KMS-11 (cell line): ENCODE measurements at regions not wholly inside any gene's neighbourhood (a gene's known extent, or its start where the extent isn't known, plus 50 kb on each side); places are given as distances from the start of the nearest gene placed in this dataset.
"Not testable (repeated sequence)": the region's sequence is repeated elsewhere in the genome, so short reads cannot be mapped to it uniquely, and the experiment has no call there.

Experiments used
- H2AFZ ChIP-seq: fragments of 200-600 bp; sonication (generic); 2 replicates; pipeline ENCODE4 v1.6.1; 2016; ENCODE audit warnings: antibody characterized with exemption, mixed run types, low read depth
- H3K27ac ChIP-seq: fragments of 200-600 bp; sonication (generic); 2 replicates; pipeline ENCODE4 v1.6.1; 2016; ENCODE audit warnings: mild to moderate bottlenecking, mixed run types
- H3K27me3 ChIP-seq: fragments of 200-600 bp; sonication (generic); 2 replicates; pipeline ENCODE4 v1.6.1; 2017; ENCODE audit warnings: mild to moderate bottlenecking, low read depth, mixed run types, moderate library complexity; ENCODE audit not compliant: insufficient read depth
- H3K36me3 ChIP-seq: fragments of 200-600 bp; sonication (generic); 2 replicates; pipeline ENCODE4 v1.6.1; 2017; ENCODE audit warnings: mild to moderate bottlenecking, mixed run types; ENCODE audit not compliant: insufficient read depth
- H3K4me1 ChIP-seq: fragments of 200-600 bp; sonication (generic); 2 replicates; pipeline ENCODE4 v1.6.1; 2016; ENCODE audit warnings: mild to moderate bottlenecking, low read depth, mixed run types; ENCODE audit not compliant: poor library complexity, severe bottlenecking
- H3K4me2 ChIP-seq: fragments of 200-600 bp; sonication (generic); 2 replicates; pipeline ENCODE4 v1.7.0; 2016; ENCODE audit warnings: mild to moderate bottlenecking, mixed run types
- H3K4me3 ChIP-seq: fragments of 200-600 bp; sonication (generic); IDR thresholded peaks from 2 replicates; pipeline ENCODE4 v1.6.1; 2017; ENCODE audit warnings: low read depth, low read length, mixed read lengths; ENCODE audit not compliant: insufficient read depth
- H3K79me2 ChIP-seq: fragments of 200-600 bp; sonication (generic); 2 replicates; pipeline ENCODE4 v1.6.1; 2016; ENCODE audit warnings: low read depth, mixed run types; ENCODE audit not compliant: insufficient read depth
- H3K9ac ChIP-seq: fragments of 200-600 bp; sonication (generic); 2 replicates; pipeline ENCODE4 v1.6.1; 2016; ENCODE audit warnings: mild to moderate bottlenecking, mixed run types
- H4K20me1 ChIP-seq: fragments of 200-600 bp; sonication (generic); 2 replicates; pipeline ENCODE4 v1.6.1; 2016; ENCODE audit warnings: mild to moderate bottlenecking, mixed run types; ENCODE audit not compliant: insufficient read depth
- TF ChIP-seq, protein P1 (sequence below): fragments of 200-600 bp; sonication (generic); conservative IDR thresholded peaks from 2 replicates; pipeline ENCODE4 v1.6.1; 2017; ENCODE audit warnings: low read depth, mild to moderate bottlenecking, antibody characterized with exemption, low read length, moderate library complexity, mixed read lengths

DNA sequence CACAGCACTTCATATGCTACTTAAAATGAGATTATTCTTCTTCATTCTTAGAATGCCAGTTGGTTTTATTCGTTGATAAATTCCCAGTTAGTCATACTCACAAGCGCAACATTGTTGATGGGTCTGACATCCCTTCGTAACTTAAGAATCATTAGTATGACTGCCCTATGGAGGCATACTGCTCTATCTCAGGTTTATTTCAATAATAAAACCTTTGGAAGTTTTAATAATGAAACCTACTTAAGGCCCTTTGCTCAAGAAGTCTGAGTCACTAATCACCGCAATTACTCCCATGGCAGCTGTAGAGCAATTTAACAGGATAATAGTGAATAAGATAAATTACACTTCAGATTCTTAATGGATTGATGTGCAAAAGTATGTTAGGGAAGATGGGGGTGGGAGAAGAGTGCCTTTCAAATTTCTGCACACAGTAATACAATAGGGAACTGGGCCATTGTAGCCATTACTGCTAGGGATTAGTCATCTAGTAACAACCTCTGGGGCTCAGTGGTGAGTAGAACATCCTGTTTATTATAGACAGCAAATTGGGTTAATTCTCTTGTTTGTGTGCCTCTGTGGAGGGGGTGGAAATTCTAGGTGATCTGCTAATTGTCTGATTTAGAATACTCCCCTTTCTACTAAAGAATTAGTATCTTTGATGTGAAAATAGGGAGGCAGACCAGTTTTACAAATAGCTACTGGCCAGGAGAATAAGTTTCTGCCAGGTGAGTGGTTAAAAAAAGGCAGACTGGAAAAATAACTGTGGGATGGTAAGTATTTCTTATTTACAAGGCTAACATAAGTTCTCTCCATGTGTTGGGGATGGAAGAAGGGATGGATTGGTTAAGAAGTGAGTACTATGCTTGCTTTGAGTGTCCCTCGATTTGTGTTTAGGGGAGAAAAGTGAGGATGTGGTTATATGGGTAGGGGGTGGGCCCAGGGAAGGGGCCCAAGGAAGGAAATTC, 74.5 kb upstream of the VKORC1L1 start:
- Histone ChIP-seq H3K4me3 (no peak overlapping the region), H4K20me1 (no peaks in the 10 kb centered on the region), H3K27me3 (no peaks in the 10 kb centered on the region), H2AFZ (no peak overlapping the region), H3K4me2 (no peak overlapping the region), H3K4me1 (no peaks in the 10 kb centered on the region), H3K36me3 (no peaks in the 10 kb centered on the region), H3K79me2 (no peaks in the 10 kb centered on the region), H3K9ac (no peak overlapping the region), H3K27ac (no peak overlapping the region)
- TF ChIP-seq, protein P1, sequence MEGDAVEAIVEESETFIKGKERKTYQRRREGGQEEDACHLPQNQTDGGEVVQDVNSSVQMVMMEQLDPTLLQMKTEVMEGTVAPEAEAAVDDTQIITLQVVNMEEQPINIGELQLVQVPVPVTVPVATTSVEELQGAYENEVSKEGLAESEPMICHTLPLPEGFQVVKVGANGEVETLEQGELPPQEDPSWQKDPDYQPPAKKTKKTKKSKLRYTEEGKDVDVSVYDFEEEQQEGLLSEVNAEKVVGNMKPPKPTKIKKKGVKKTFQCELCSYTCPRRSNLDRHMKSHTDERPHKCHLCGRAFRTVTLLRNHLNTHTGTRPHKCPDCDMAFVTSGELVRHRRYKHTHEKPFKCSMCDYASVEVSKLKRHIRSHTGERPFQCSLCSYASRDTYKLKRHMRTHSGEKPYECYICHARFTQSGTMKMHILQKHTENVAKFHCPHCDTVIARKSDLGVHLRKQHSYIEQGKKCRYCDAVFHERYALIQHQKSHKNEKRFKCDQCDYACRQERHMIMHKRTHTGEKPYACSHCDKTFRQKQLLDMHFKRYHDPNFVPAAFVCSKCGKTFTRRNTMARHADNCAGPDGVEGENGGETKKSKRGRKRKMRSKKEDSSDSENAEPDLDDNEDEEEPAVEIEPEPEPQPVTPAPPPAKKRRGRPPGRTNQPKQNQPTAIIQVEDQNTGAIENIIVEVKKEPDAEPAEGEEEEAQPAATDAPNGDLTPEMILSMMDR, result no peak

DNA sequence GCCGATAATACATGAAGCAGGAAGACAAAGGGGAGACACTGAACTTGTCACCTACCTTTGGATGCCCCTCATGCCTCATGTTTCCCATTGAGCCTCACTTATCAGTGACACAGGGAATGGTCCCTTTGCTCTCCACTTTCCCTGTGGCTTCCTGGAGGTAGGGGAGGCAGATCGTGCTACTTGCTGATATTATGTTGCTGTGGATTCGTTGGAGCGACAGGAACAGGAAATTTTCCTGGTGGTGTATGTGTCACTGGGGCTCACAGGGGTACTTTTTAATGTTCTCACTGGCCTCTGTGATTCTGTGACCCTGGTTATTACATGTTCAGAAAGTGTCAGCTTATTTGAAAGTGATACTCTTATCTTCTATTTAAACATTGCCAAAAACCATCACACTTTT, 72.7 kb upstream of the VKORC1L1 start:
- not testable (repeated sequence) for H3K27ac ChIP-seq, H3K36me3 ChIP-seq, H3K4me3 ChIP-seq, H2AFZ ChIP-seq, H3K79me2 ChIP-seq, H3K4me2 ChIP-seq, H3K9ac ChIP-seq, H4K20me1 ChIP-seq, H3K4me1 ChIP-seq, H3K27me3 ChIP-seq

DNA sequence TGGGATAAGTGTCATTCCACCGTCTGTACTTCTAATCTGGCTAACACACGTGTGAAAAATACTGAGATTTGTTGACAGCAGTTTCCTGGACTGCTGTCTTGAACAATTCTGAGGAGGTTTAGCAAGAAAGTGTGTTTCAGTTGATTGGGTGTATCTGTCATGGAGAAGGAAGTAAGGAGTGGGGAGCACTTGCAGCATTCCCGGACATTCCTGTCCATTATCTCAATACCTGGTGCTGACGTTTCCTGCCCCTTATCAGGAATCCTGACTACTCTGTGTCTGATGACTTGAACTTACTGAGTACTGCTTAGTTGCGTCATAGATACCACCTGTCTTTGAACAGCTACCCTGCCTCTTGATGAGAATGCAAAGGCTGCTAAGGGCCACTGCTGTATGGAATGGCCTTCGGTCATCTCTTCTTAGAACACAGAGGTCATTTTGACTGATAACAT, 72.0 kb upstream of the VKORC1L1 start:
- Histone ChIP-seq H4K20me1 (no peaks in the 10 kb centered on the region), H3K4me3 (no peak overlapping the region), H3K36me3 (no peaks in the 10 kb centered on the region), H3K9ac (no peak overlapping the region), H2AFZ (no peak overlapping the region), H3K27me3 (no peaks in the 10 kb centered on the region), H3K4me2 (no peak overlapping the region), H3K4me1 (no peaks in the 10 kb centered on the region), H3K79me2 (no peaks in the 10 kb centered on the region), H3K27ac (no peak overlapping the region)
- TF ChIP-seq, protein P1, result no peak

DNA sequence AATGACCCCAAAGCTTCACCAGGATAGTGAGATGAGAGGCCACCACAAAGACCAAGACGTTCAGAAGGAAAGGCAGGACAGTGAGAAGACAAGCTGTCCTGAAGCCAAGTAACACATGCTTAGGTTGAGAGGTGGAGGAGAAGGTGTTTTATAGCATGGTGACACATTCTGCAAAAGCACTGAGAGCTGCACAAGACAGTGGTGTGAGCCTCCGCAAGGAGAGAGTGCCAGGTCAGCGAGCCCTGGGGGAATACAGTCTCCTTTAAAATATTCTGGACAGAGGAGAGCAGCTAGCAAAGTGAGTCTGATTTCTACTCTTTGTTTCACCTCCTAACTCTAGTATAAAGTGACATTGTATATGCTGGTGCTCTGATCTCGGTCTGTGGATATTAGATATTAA, 68.0 kb upstream of the VKORC1L1 start:
- no peak overlapping the region for H2AFZ ChIP-seq
- no peaks in the 10 kb centered on the region for H4K20me1 ChIP-seq
- no peaks in the 10 kb centered on the region for H3K4me1 ChIP-seq
- no peaks in the 10 kb centered on the region for H3K27me3 ChIP-seq
- no peak overlapping the region for H3K4me2 ChIP-seq
- H3K79me2 ChIP-seq, result no peaks in the 10 kb centered on the region
- H3K36me3 ChIP-seq, result no peaks in the 10 kb centered on the region
- H3K9ac ChIP-seq, result no peak overlapping the region
- H3K4me3 ChIP-seq, result no peak overlapping the region
- no peak overlapping the region for H3K27ac ChIP-seq
- TF ChIP-seq, protein P1, result no peak

DNA sequence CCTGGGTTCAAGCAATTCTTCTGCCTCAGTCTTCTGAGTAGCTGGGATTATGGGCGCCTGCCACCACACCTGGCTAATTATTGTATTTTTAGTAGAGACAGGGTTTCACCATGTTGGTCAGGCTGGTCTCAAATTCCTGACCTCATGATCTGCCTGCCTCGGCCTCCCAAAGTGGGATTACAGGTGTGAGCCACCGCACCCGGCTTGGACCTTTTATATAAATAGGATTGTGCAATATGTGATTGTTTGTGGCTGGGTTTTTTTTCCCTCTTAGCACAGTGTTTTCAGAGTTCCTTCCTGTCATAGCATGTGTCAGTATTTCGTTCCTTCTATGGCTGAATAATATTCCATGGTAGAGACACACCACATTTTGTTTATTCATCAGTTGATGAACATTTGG, 65.8 kb upstream of the VKORC1L1 start:
- H3K27ac ChIP-seq, H3K4me2 ChIP-seq, H3K79me2 ChIP-seq, H3K9ac ChIP-seq, H3K4me3 ChIP-seq, H2AFZ ChIP-seq, H4K20me1 ChIP-seq, H3K4me1 ChIP-seq, H3K36me3 ChIP-seq, H3K27me3 ChIP-seq: not testable (repeated sequence)
